ENCODE measurements at regions not wholly inside any gene's neighbourhood (a gene's known extent, or its start where the extent isn't known, plus 50 kb on each side); places are given as distances from the start of the nearest gene placed in this dataset.

DNA sequence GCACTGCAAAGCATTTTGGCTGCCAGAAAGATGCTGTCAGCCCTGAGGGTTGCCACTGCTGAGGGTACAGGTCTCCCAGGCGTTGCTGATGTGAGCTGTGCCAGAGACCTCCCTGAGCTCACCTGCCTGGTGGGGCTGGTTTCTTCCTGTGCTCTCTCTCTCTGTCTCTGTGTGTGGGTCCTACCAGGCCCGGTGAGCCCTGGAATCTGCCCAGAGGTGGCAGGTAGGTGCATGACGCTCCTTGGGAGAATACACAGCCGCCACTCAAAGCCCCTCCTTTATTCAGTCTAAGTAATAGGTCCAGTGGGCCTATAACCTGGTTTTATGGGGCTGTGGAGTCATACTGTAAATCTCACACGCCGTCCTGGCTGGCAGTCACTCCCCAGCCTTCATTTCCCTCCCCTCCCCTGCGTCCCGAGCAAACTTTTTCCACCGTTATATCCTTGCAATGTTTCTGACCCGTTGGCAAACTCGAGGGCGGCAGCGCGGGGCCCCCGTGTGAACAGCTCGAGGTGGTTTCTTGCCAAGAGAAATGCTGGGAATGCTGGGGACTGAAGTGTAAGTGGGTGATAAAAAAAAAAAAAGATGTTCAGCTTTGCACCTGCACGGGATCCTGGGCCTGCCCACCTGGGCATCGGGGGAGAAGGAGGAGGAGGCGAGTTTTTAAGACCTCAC is 245.9 kb downstream of the CRLF2 start:
- Histone ChIP-seq H4K20me1 (ENCODE audit: control insufficient read depth, insufficient read depth) (no peaks in the 10 kb centered on the region), H3K4me2 (ENCODE audit: control insufficient read depth, insufficient read depth) (no peak overlapping the region), H2AFZ (ENCODE audit: control insufficient read depth, low read depth, low read length) (no peak overlapping the region), H3K9me3 (replicated peaks; ENCODE audit: control insufficient read depth, insufficient read depth, low read length) (no peaks in the 10 kb centered on the region), H3K9ac (ENCODE audit: control insufficient read depth, insufficient read depth, low read length) (no peak overlapping the region), H3K4me1 (ENCODE audit: control insufficient read depth, insufficient read depth, low read length) (no peaks in the 10 kb centered on the region), H3K4me3 (no peak overlapping the region), H3K79me2 (ENCODE audit: control insufficient read depth, insufficient read depth, low read length) (no peaks in the 10 kb centered on the region), H3K27me3 (replicated peaks in 1 of 2; ENCODE audit: control insufficient read depth in 2 of 2, insufficient read depth in 2 of 2, low read length in 1 of 2) (no peaks in the 10 kb centered on the region), H3K36me3 (ENCODE audit: control insufficient read depth in 2 of 2, insufficient read depth in 2 of 2, low read length in 1 of 2) (no peaks in the 10 kb centered on the region), H3K27ac (ENCODE audit: control insufficient read depth, insufficient read depth) (no peak overlapping the region)
- BruUV-seq (replicated peaks) = no TSS peak
- POLR2A ChIA-PET = no interaction called here
- intact Hi-C loops (cut with micrococcal nuclease; ENCODE audit: unreplicated experiment) = no loop called here
- WGBS (ENCODE audit: insufficient coverage, insufficient replicate concordance, low lambda C conversion rate, missing lambda C conversion rate) = 53% methylated on average over 18 of the region's 19 CpGs
- DNase-seq (ENCODE audit: low read depth, low spot score) (no peak), FAIRE-seq (no peak), ATAC-seq (no peak)
- SMC1A ChIA-PET (ENCODE audit: uncharacterized antibody, unreplicated experiment) = no interaction called here
- RAD21 ChIA-PET (ENCODE audit: unreplicated experiment) = no interaction called here
- in situ Hi-C loops (cut with MboI) = no loop called here
- CTCF ChIA-PET = no interaction called here
- TF ChIP-seq HDGF (IDR thresholded peaks at IDR 0.05) = no peak
- TF ChIP-seq SIN3A (IDR thresholded peaks at IDR 0.05; ENCODE audit: low read depth, low read length) = no peak
- no peak for TF ChIP-seq SUZ12 (IDR thresholded peaks at IDR 0.05; ENCODE audit: unreplicated experiment)
- no peak for TF ChIP-seq TARDBP (IDR thresholded peaks at IDR 0.05; ENCODE audit: borderline replicate concordance)
- no peak for TF ChIP-seq KLF5 (IDR thresholded peaks at IDR 0.05; ENCODE audit: partially characterized antibody)
- TF ChIP-seq IRF4 (IDR thresholded peaks at IDR 0.05; ENCODE audit: low read depth, low read length) = no peak
- TF ChIP-seq ATF7 (IDR thresholded peaks at IDR 0.05; ENCODE audit: low read depth) = no peak
- no peak for TF ChIP-seq BRCA1 (IDR thresholded peaks at IDR 0.05; ENCODE audit: low read depth, low read length)
- no peak for TF ChIP-seq TCF7 (IDR thresholded peaks at IDR 0.05; ENCODE audit: borderline replicate concordance)
- TF ChIP-seq SMAD5 (IDR thresholded peaks at IDR 0.05; ENCODE audit: low read depth) = no peak
- no peak for TF ChIP-seq CHD2 (IDR thresholded peaks at IDR 0.05; ENCODE audit: borderline replicate concordance, low read depth, low read length)
- TF ChIP-seq, protein P1, sequence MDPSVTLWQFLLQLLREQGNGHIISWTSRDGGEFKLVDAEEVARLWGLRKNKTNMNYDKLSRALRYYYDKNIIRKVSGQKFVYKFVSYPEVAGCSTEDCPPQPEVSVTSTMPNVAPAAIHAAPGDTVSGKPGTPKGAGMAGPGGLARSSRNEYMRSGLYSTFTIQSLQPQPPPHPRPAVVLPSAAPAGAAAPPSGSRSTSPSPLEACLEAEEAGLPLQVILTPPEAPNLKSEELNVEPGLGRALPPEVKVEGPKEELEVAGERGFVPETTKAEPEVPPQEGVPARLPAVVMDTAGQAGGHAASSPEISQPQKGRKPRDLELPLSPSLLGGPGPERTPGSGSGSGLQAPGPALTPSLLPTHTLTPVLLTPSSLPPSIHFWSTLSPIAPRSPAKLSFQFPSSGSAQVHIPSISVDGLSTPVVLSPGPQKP (IDR thresholded peaks at IDR 0.05; ENCODE audit: low read depth, low read length) = no peak
- no peak for TF ChIP-seq RFX5 (IDR thresholded peaks at IDR 0.05; ENCODE audit: low read depth, low read length)
- no peak for TF ChIP-seq STAT3 (IDR thresholded peaks at IDR 0.05; ENCODE audit: low read depth, low read length)
- no peak for TF ChIP-seq EED (IDR thresholded peaks at IDR 0.05; ENCODE audit: low read depth)
